ENCODE measurements at regions not wholly inside any gene's neighbourhood (a gene's known extent, or its start where the extent isn't known, plus 50 kb on each side); places are given as distances from the start of the nearest gene placed in this dataset.

GRCh38 chr12:111230649-111231048, 138.2 kb downstream of the PHETA1 start:
- no peak for TF ChIP-seq CTCF (IDR thresholded peaks at IDR 0.05)
- TF ChIP-seq POLR2A (IDR thresholded peaks at IDR 0.05), result no peak
- no peak for TF ChIP-seq EP300 (IDR thresholded peaks at IDR 0.05)
